ENCODE measurements at regions not wholly inside any gene's neighbourhood (a gene's known extent, or its start where the extent isn't known, plus 50 kb on each side); places are given as distances from the start of the nearest gene placed in this dataset.

GRCh38 chr2:239608723-239609122 is 207.9 kb upstream of the HDAC4 start:
- no peak for DNase-seq

- DNase-seq, result no peak
Measured at GRCh38 chr2:239608260-239608659, 207.4 kb upstream of the HDAC4 start.

- DNase-seq, result no peak
Measured at GRCh38 chr2:239607517-239608191, 206.8 kb upstream of the HDAC4 start.

GRCh38 chr2:239606741-239607516 is 206.1 kb upstream of the HDAC4 start:
- no peak for DNase-seq

GRCh38 chr2:239605976-239606375 is 205.2 kb upstream of the HDAC4 start:
- no peak for DNase-seq

- no peak for DNase-seq
Measured at GRCh38 chr2:239605409-239605808, 204.6 kb upstream of the HDAC4 start.

GRCh38 chr2:239604861-239605260 is 204.0 kb upstream of the HDAC4 start:
- DNase-seq, result no peak

- DNase-seq, result no peak
Measured at GRCh38 chr2:239603411-239604356, 202.9 kb upstream of the HDAC4 start.

- no peak for DNase-seq
Measured at GRCh38 chr2:239602290-239603282, 201.8 kb upstream of the HDAC4 start.

- no peak for DNase-seq
Measured at GRCh38 chr2:239601880-239602279, 201.1 kb upstream of the HDAC4 start.

GRCh38 chr2:239601201-239601851 is 200.5 kb upstream of the HDAC4 start:
- no peak for DNase-seq

- no peak for DNase-seq
Measured at GRCh38 chr2:239600650-239601049, 199.8 kb upstream of the HDAC4 start.

- no peak for DNase-seq
Measured at GRCh38 chr2:239600001-239600593, 199.3 kb upstream of the HDAC4 start.

GRCh38 chr2:239599299-239599698 is 198.5 kb upstream of the HDAC4 start:
- DNase-seq, result no peak

- DNase-seq, result no peak
Measured at GRCh38 chr2:239598732-239599090, 197.9 kb upstream of the HDAC4 start.

GRCh38 chr2:239598011-239598731 is 197.4 kb upstream of the HDAC4 start:
- no peak for DNase-seq

GRCh38 chr2:239597216-239597615 is 196.4 kb upstream of the HDAC4 start:
- no peak for DNase-seq

- no peak for DNase-seq
Measured at GRCh38 chr2:239596792-239597191, 196.0 kb upstream of the HDAC4 start.

- DNase-seq, result no peak
Measured at GRCh38 chr2:239596253-239596652, 195.4 kb upstream of the HDAC4 start.

- DNase-seq, result no peak
Measured at GRCh38 chr2:239595726-239596125, 194.9 kb upstream of the HDAC4 start.
